ENCODE measurements at regions not wholly inside any gene's neighbourhood (a gene's known extent, or its start where the extent isn't known, plus 50 kb on each side); places are given as distances from the start of the nearest gene placed in this dataset.

- H3K9me3 ChIP-seq: no peaks in the 10 kb centered on the region
- no peaks in the 10 kb centered on the region for H3K4me1 ChIP-seq
- no peaks in the 10 kb centered on the region for H3K27me3 ChIP-seq
- H3K4me3 ChIP-seq: no peak overlapping the region
- DNase-seq (ENCODE audit: extremely low spot score in 2 of 2): no peak
- TF ChIP-seq, protein P1, sequence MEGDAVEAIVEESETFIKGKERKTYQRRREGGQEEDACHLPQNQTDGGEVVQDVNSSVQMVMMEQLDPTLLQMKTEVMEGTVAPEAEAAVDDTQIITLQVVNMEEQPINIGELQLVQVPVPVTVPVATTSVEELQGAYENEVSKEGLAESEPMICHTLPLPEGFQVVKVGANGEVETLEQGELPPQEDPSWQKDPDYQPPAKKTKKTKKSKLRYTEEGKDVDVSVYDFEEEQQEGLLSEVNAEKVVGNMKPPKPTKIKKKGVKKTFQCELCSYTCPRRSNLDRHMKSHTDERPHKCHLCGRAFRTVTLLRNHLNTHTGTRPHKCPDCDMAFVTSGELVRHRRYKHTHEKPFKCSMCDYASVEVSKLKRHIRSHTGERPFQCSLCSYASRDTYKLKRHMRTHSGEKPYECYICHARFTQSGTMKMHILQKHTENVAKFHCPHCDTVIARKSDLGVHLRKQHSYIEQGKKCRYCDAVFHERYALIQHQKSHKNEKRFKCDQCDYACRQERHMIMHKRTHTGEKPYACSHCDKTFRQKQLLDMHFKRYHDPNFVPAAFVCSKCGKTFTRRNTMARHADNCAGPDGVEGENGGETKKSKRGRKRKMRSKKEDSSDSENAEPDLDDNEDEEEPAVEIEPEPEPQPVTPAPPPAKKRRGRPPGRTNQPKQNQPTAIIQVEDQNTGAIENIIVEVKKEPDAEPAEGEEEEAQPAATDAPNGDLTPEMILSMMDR (IDR thresholded peaks at IDR 0.05): no peak
- TF ChIP-seq POLR2A (IDR thresholded peaks at IDR 0.05) (no peak), POLR2AphosphoS5 (IDR thresholded peaks at IDR 0.05; ENCODE audit: insufficient read depth in 1 of 2, low read depth in 1 of 2) (no peak)
- H3K27ac ChIP-seq: no peak overlapping the region
- intact Hi-C loops (cut with DNase I): no loop called here
- no peaks in the 10 kb centered on the region for H3K36me3 ChIP-seq
Measured at GRCh38 chr19:32122258-32122657, 223.2 kb upstream of the ZNF507 start.

GRCh38 chr19:32123355-32123940, 222.0 kb upstream of the ZNF507 start:
- intact Hi-C loops (cut with DNase I): no loop called here
- Histone ChIP-seq H3K4me1 (no peaks in the 10 kb centered on the region), H3K27me3 (no peaks in the 10 kb centered on the region), H3K36me3 (no peaks in the 10 kb centered on the region), H3K27ac (no peak overlapping the region), H3K9me3 (no peaks in the 10 kb centered on the region), H3K4me3 (no peak overlapping the region)
- DNase-seq (ENCODE audit: extremely low spot score in 2 of 2): no peak
- TF ChIP-seq POLR2AphosphoS5 (IDR thresholded peaks at IDR 0.05; ENCODE audit: insufficient read depth in 1 of 2, low read depth in 1 of 2): no peak
- TF ChIP-seq POLR2A (IDR thresholded peaks at IDR 0.05): no peak
- TF ChIP-seq, protein P1 (IDR thresholded peaks at IDR 0.05): no peak

GRCh38 chr19:32124585-32124984, 220.8 kb upstream of the ZNF507 start:
- no peak overlapping the region for H3K4me3 ChIP-seq
- H3K4me1 ChIP-seq: peaks cover 3% of the 10 kb centered on the region
- peak in 1 of 2 donors; percentile 29 for DNase-seq (ENCODE audit: extremely low spot score in 2 of 2)
- no peaks in the 10 kb centered on the region for H3K9me3 ChIP-seq
- no peak overlapping the region for H3K27ac ChIP-seq
- H3K36me3 ChIP-seq: no peaks in the 10 kb centered on the region
- no peaks in the 10 kb centered on the region for H3K27me3 ChIP-seq
- intact Hi-C loops (cut with DNase I): no loop called here
- TF ChIP-seq, protein P1 (IDR thresholded peaks at IDR 0.05): no peak
- no peak for TF ChIP-seq POLR2A (IDR thresholded peaks at IDR 0.05)
- no peak for TF ChIP-seq POLR2AphosphoS5 (IDR thresholded peaks at IDR 0.05; ENCODE audit: insufficient read depth in 1 of 2, low read depth in 1 of 2)

- TF ChIP-seq, protein P1 (IDR thresholded peaks at IDR 0.05): no peak
- TF ChIP-seq POLR2A (IDR thresholded peaks at IDR 0.05): no peak
- peak in 1 of 2 donors; percentile 64 for TF ChIP-seq POLR2AphosphoS5 (IDR thresholded peaks at IDR 0.05; ENCODE audit: insufficient read depth in 1 of 2, low read depth in 1 of 2)
- intact Hi-C loops (cut with DNase I): no loop called here
- H3K27me3 ChIP-seq: no peaks in the 10 kb centered on the region
- peak in 1 of 2 donors; percentile 94 for DNase-seq (ENCODE audit: extremely low spot score in 2 of 2)
- H3K27ac ChIP-seq: peak overlapping the region; percentile 57
- H3K4me1 ChIP-seq: peaks cover 7% of the 10 kb centered on the region
- H3K9me3 ChIP-seq: no peaks in the 10 kb centered on the region
- H3K4me3 ChIP-seq: no peak overlapping the region
- H3K36me3 ChIP-seq: no peaks in the 10 kb centered on the region
Measured at GRCh38 chr19:32129141-32129540, 216.3 kb upstream of the ZNF507 start.

GRCh38 chr19:32130332-32130731, 215.1 kb upstream of the ZNF507 start:
- Histone ChIP-seq H3K36me3 (no peaks in the 10 kb centered on the region), H3K27me3 (no peaks in the 10 kb centered on the region), H3K4me1 (peaks cover 7% of the 10 kb centered on the region), H3K27ac (peak overlapping the region; percentile 57), H3K9me3 (no peaks in the 10 kb centered on the region), H3K4me3 (no peak overlapping the region)
- intact Hi-C loops (cut with DNase I): no loop called here
- DNase-seq (ENCODE audit: extremely low spot score in 2 of 2): peak in 1 of 2 donors; percentile 93
- no peak for TF ChIP-seq POLR2AphosphoS5 (IDR thresholded peaks at IDR 0.05; ENCODE audit: insufficient read depth in 1 of 2, low read depth in 1 of 2)
- TF ChIP-seq, protein P1 (IDR thresholded peaks at IDR 0.05): no peak
- no peak for TF ChIP-seq POLR2A (IDR thresholded peaks at IDR 0.05)
